ENCODE measurements at regions not wholly inside any gene's neighbourhood (a gene's known extent, or its start where the extent isn't known, plus 50 kb on each side); places are given as distances from the start of the nearest gene placed in this dataset.

DNA sequence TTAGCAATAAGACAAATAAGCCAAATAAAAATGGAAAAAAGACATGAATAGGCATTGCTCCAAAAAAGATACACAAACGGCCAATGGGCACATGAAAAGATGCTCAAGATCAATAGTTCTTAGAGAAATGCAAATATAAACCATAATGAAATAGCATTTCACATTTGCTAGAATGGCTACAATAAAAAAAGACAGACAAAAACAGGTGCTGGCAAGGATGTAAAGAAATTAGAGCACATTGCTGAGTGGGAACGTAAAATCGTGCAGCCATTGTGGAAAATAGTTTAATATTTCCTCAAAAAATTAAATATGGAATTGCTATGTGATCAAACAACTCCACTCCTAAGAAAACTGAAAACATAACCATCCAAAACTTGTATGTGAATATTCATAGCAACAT is 160.0 kb upstream of the SPATS2L start:
- no peak overlapping the region for H3K4me3 ChIP-seq
- no peaks in the 10 kb centered on the region for H3K4me1 ChIP-seq (ENCODE audit: low read depth)
- DNase-seq (no peak), ATAC-seq (no peak)
- no peaks in the 10 kb centered on the region for H3K36me3 ChIP-seq (ENCODE audit: low read depth)
- intact Hi-C loops (cut with DNase I, micrococcal nuclease): no loop called here
- peaks cover 4% of the 10 kb centered on the region for H3K9me3 ChIP-seq
- TF ChIP-seq, protein P1, sequence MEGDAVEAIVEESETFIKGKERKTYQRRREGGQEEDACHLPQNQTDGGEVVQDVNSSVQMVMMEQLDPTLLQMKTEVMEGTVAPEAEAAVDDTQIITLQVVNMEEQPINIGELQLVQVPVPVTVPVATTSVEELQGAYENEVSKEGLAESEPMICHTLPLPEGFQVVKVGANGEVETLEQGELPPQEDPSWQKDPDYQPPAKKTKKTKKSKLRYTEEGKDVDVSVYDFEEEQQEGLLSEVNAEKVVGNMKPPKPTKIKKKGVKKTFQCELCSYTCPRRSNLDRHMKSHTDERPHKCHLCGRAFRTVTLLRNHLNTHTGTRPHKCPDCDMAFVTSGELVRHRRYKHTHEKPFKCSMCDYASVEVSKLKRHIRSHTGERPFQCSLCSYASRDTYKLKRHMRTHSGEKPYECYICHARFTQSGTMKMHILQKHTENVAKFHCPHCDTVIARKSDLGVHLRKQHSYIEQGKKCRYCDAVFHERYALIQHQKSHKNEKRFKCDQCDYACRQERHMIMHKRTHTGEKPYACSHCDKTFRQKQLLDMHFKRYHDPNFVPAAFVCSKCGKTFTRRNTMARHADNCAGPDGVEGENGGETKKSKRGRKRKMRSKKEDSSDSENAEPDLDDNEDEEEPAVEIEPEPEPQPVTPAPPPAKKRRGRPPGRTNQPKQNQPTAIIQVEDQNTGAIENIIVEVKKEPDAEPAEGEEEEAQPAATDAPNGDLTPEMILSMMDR (IDR thresholded peaks at IDR 0.05): no peak

DNA sequence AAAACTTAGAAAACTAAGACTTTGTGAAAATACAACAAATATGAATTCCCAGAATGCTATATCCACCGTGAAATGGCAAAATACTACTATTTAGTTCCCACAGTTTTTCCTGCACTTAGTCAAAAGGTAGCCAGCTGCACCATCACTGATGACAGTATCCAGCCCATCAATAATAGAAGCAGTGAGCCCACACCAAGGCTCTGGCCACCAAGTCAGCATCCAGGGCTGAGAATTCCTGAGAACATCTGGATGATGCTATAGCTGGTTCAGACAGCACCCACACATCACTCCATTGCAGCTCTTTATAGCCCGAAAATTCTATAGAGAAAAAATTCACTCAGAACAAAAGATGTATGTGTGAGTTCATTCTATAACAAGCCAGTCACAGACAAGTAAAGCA is 159.1 kb upstream of the SPATS2L start:
- ATAC-seq (no peak), DNase-seq (no peak)
- intact Hi-C loops (cut with DNase I, micrococcal nuclease): no loop called here
- Histone ChIP-seq H3K4me3 (no peak overlapping the region), H3K9me3 (peaks cover 4% of the 10 kb centered on the region), H3K4me1 (ENCODE audit: low read depth) (no peaks in the 10 kb centered on the region), H3K36me3 (ENCODE audit: low read depth) (no peaks in the 10 kb centered on the region)
- TF ChIP-seq, protein P1 (IDR thresholded peaks at IDR 0.05): no peak

DNA sequence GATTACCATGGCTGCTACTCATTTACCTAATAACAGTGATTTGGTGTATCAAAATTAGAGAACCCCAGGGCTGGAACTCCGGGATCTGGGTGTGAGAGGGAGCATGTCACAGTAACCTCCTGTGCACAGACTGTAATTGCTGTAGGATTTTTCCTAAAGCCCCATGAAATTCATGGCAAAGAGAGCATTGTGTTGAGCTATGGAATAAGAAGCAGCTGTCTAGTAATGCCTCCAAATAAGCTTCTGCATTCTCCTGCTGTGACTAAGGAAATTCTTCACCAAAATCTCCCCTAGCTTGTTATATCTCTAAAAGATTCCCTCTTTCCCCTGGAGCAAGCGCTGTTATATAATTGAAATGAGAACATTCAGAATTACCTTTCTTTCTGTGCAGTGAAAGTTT is 158.1 kb upstream of the SPATS2L start:
- intact Hi-C loops (cut with DNase I, micrococcal nuclease): no loop called here

DNA sequence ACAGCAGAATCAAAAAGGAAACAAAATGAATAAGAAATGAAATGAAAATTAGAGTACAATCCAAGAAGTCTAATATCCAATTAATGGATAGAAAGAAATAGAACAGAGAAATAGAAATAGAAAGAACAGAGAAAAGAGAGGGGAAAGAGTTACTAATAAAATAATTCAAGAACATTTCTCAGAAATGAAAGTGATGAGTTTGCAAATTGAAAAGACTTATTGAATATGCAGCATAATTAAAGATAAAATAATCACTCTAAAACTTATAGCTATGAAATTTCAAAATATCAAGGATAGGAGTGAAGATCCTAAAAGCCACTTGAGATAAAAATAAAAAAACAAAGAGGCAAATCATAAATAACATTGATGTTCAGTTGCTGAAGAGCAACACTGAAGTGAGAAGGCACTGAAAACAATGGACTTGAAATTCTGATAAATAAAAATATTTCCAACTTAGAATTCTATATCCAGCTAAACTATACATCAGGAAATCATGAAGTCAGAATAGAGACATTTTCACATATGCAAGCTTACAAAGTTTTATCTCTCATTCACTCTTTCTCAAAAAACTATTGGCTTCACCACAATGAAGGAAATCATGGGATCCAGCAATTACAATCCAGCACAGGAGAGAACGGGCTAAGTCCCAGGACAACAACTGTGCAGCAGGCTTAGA is 155.9 kb upstream of the SPATS2L start:
- intact Hi-C loops (cut with DNase I, micrococcal nuclease): no loop called here
- no peak overlapping the region for H3K4me3 ChIP-seq
- H3K4me1 ChIP-seq (ENCODE audit: low read depth): no peaks in the 10 kb centered on the region
- H3K36me3 ChIP-seq (ENCODE audit: low read depth): no peaks in the 10 kb centered on the region
- TF ChIP-seq, protein P1 (IDR thresholded peaks at IDR 0.05): no peak
- ATAC-seq (no peak), DNase-seq (no peak)
- peaks cover 4% of the 10 kb centered on the region for H3K9me3 ChIP-seq

More for the DNA sequence above, 158.1 kb upstream of the SPATS2L start:
- DNase-seq (no peak), ATAC-seq (no peak)
- Histone ChIP-seq H3K36me3 (ENCODE audit: low read depth) (no peaks in the 10 kb centered on the region), H3K4me3 (no peak overlapping the region), H3K9me3 (peaks cover 4% of the 10 kb centered on the region), H3K4me1 (ENCODE audit: low read depth) (no peaks in the 10 kb centered on the region)
- TF ChIP-seq, protein P1 (IDR thresholded peaks at IDR 0.05): no peak

DNA sequence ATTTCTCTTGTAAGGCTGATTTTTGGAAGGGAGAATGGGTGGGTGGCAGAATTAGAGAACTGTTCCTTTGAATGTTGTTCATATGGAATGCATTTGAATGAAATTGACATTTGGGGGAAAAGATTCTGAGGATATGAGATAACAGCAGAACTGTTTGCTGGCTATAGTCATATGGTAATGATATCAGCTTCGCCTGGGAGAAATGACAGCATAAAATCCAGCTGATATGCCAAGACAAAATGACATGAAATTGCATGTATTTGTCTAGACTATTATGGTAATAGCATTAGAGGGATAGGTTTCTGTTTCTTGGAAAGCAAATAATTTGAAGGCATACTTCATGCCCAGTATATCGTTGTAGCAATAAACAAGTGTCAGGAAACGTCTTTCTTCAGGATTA is 150.8 kb upstream of the SPATS2L start:
- Histone ChIP-seq H3K4me3 (no peak overlapping the region), H3K36me3 (ENCODE audit: low read depth) (no peaks in the 10 kb centered on the region), H3K9me3 (peaks cover 1% of the 10 kb centered on the region), H3K4me1 (ENCODE audit: low read depth) (no peaks in the 10 kb centered on the region)
- TF ChIP-seq, protein P1 (IDR thresholded peaks at IDR 0.05): no peak
- ATAC-seq (no peak), DNase-seq (no peak)
- intact Hi-C loops (cut with DNase I, micrococcal nuclease): no loop called here
